GM23248 (cell line): ENCODE measurements at regions not wholly inside any gene's neighbourhood (a gene's known extent, or its start where the extent isn't known, plus 50 kb on each side); places are given as distances from the start of the nearest gene placed in this dataset.

Experiments used
- EZH2 ChIP-seq: fragments of 200-600 bp; sonication (generic); IDR thresholded peaks from 2 replicates; pipeline ENCODE4 v1.6.1; 2018; ENCODE audit warnings: antibody characterized with exemption, mild to moderate bottlenecking; ENCODE audit not compliant: insufficient read depth, poor library complexity, severe bottlenecking
- EZH2phosphoT487 ChIP-seq: fragments of 200-600 bp; sonication (generic); IDR thresholded peaks from 2 replicates; pipeline ENCODE4 v1.6.1; 2018; ENCODE audit warnings: antibody characterized with exemption, moderate library complexity, mild to moderate bottlenecking, low read depth; ENCODE audit not compliant: insufficient read depth

DNA sequence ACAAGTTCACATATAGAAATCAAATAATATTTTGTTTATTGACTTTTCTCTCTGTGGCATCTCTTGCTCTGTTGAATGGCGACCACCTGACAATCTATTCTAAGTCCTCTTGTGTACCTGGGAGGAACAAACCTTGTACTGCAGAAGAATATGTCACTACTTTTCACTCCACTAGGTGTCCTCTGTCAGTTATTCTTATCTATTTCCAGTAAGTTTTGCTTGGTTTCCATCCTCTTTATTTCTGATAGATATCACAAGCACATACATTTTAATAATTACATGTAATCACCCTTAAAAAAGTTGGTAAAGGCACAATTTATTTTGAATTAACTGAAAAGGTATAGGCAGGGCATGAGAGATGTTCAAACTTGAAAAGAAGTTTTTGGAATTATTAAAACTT is 238.4 kb downstream of the SNCA start:
- TF ChIP-seq EZH2phosphoT487, result no peak
- no peak for TF ChIP-seq EZH2
